ENCODE measurements at regions not wholly inside any gene's neighbourhood (a gene's known extent, or its start where the extent isn't known, plus 50 kb on each side); places are given as distances from the start of the nearest gene placed in this dataset.

GRCh38 chr6:8707956-8708772 lies 272.8 kb upstream of the SLC35B3 start (continued):
- peak; percentile 36 for TF ChIP-seq REST (IDR thresholded peaks at IDR 0.05)
- TF ChIP-seq HNF4A (conservative IDR thresholded peaks at IDR 0.05) = peak; percentile 64 to 82
- no peak for TF ChIP-seq TAF1 (conservative IDR thresholded peaks at IDR 0.05)
- peak in 1 of 2 donors; percentile 47 for TF ChIP-seq JUND (IDR thresholded peaks at IDR 0.05)
- TF ChIP-seq ATF3 (IDR thresholded peaks at IDR 0.05) = peak; percentile 13
- TF ChIP-seq RAD21 (IDR thresholded peaks at IDR 0.05) = peak; percentile 87

- Histone ChIP-seq H3K27me3 (ENCODE audit: control insufficient read depth in 4 of 4, insufficient read depth in 4 of 4, low read length in 3 of 4) (no peaks in the 10 kb centered on the region), H3K36me3 (ENCODE audit: control insufficient read depth in 4 of 4, insufficient read depth in 3 of 4, low read depth in 1 of 4, low read length in 3 of 4) (no peaks in the 10 kb centered on the region), H3K27ac (ENCODE audit: low read depth in 1 of 2, low read length in 2 of 2) (peak overlapping the region; percentile 79 to 86), H3K4me3 (ENCODE audit: low read depth in 1 of 3, low read length in 3 of 3) (no peak overlapping the region), H3K4me1 (ENCODE audit: control insufficient read depth in 4 of 4, insufficient read depth in 4 of 4, low read length in 3 of 4) (peaks cover 1 to 12% (median 12%) of the 10 kb centered on the region in 4 donors), H3K9ac (ENCODE audit: low read depth in 1 of 2, low read length in 2 of 2) (peak overlapping the region; percentile 25 to 56), H3K9me3 (ENCODE audit: control insufficient read depth in 4 of 4, low read length in 3 of 4) (no peaks in the 10 kb centered on the region)
- no peak for DNase-seq (ENCODE audit: low spot score)
- 81% methylated on average over 4 of the region's 4 CpGs for WGBS
- TF ChIP-seq CTCF (IDR thresholded peaks at IDR 0.05; ENCODE audit: low read depth, low read length, missing input control) (peak; percentile 14), HNF4G (IDR thresholded peaks at IDR 0.05) (no peak)
These were observed 272.0 kb upstream of the SLC35B3 start for GRCh38 chr6:8707369-8707768.

- Histone ChIP-seq H3K4me1 (ENCODE audit: control insufficient read depth in 4 of 4, insufficient read depth in 4 of 4, low read length in 3 of 4) (peaks cover 1 to 12% (median 12%) of the 10 kb centered on the region in 4 donors), H3K27ac (ENCODE audit: low read depth in 1 of 2, low read length in 2 of 2) (no peak overlapping the region), H3K9ac (ENCODE audit: low read depth in 1 of 2, low read length in 2 of 2) (no peak overlapping the region), H3K9me3 (ENCODE audit: control insufficient read depth in 4 of 4, low read length in 3 of 4) (no peaks in the 10 kb centered on the region), H3K27me3 (ENCODE audit: control insufficient read depth in 4 of 4, insufficient read depth in 4 of 4, low read length in 3 of 4) (no peaks in the 10 kb centered on the region), H3K36me3 (ENCODE audit: control insufficient read depth in 4 of 4, insufficient read depth in 3 of 4, low read depth in 1 of 4, low read length in 3 of 4) (no peaks in the 10 kb centered on the region), H3K4me3 (ENCODE audit: low read depth in 1 of 3, low read length in 3 of 3) (no peak overlapping the region)
- WGBS = 84% methylated on average over 2 of the region's 2 CpGs
- TF ChIP-seq ATF3 (IDR thresholded peaks at IDR 0.05) (no peak), ZBTB33 (IDR thresholded peaks at IDR 0.05) (no peak), EGR1 (IDR thresholded peaks at IDR 0.05; ENCODE audit: low read depth in 2 of 2) (no peak), RAD21 (IDR thresholded peaks at IDR 0.05) (no peak), YY1 (IDR thresholded peaks at IDR 0.05) (no peak), MAX (IDR thresholded peaks at IDR 0.05) (no peak), SP1 (IDR thresholded peaks at IDR 0.05) (no peak), HNF4A (conservative IDR thresholded peaks at IDR 0.05) (no peak), REST (IDR thresholded peaks at IDR 0.05) (no peak), NR2F2 (IDR thresholded peaks at IDR 0.05) (no peak), HNF4G (IDR thresholded peaks at IDR 0.05) (no peak), RXRA (IDR thresholded peaks at IDR 0.05) (no peak)
- DNase-seq (ENCODE audit: low spot score) = no peak
These were observed 270.2 kb upstream of the SLC35B3 start for GRCh38 chr6:8705435-8706020.

Measured in liver (tissue), 8 donors.